Activated CD4-positive, alpha-beta T cell treated with anti-CD3 and anti-CD28 coated beads, Interleukin-2, Interleukin-6, amounts not matched to agents 100 ng/mL and 50 ng/mL, durations not matched to agents 16 hours and 8 hours (primary cell): ENCODE measurements at regions not wholly inside any gene's neighbourhood (a gene's known extent, or its start where the extent isn't known, plus 50 kb on each side); places are given as distances from the start of the nearest gene placed in this dataset.

Experiments
- DNase-seq: peaks from one replicate; pipeline ENCODE4 v3.0.0-alpha.2; 2020

DNA sequence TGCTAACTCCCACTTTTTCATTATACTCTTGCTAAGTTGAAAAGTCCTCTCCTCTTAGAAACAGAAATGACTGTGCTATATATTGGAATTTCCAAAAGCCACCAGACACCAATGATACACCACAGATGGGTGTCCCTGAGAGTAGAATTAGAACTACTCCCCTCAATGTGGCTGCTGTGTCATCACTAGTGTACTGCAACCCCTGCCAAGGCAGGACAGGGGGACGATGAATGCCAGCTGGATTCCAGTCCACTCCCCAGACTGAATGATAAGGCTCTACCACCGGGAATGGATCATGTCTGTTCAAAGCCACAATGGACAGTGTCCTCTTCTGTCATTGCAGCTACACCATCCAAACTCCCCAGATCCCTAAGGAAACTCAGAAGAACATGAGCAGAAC is 69.7 kb upstream of the EDNRB start:
- DNase-seq: no peak

DNA sequence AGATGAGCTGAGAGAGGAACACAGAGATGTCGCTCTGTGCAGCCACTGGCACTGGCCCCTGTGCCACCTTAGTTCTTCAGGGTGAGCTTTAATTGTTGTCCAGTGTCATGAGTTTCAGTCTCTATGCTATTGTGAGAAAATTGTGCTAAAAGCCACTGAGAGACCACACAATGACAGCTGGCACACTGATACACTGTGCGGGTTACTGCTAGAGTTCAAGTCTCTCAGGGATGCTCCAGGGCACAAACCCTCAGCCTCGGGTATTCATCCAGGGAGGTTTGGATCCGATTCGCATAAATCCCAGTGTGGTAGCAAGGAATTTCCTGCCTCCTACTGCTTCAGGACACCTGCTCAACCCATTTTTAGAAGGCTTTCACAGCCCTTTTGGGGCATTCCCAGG is 68.1 kb upstream of the EDNRB start:
- no peak for DNase-seq

GRCh38 chr13:77985866-77986636 is 67.4 kb upstream of the EDNRB start:
- no peak for DNase-seq

DNA sequence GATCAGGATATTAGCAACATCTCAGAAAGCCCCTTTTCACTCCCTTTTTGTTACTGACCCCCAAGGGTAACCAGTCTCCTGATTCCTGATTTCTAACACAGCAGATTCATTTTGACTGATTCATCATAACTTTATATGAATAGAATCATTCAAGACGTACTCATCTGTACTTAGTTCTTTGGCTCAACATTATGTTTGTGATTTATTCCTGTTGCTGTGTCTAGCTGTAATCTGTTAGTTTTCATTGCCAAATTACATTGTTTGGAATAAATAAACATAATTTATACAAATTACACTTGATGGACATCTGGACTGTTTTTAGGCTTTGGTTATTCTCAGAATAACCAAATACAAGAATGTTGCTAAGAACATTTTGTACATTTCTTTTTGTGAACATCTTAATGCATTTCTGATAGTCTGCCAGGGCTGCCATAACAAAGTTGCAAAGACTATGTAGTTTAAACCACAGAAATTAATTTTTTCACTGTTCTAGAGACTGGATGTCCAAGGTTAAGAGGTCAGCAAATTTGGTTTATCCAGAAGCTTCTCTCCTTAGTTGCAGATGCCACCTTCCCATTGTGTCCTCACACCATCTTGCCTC is 62.8 kb upstream of the EDNRB start:
- DNase-seq: no peak

- DNase-seq: no peak
Observed at GRCh38 chr13:77980592-77980991, 62.0 kb upstream of the EDNRB start.

DNA sequence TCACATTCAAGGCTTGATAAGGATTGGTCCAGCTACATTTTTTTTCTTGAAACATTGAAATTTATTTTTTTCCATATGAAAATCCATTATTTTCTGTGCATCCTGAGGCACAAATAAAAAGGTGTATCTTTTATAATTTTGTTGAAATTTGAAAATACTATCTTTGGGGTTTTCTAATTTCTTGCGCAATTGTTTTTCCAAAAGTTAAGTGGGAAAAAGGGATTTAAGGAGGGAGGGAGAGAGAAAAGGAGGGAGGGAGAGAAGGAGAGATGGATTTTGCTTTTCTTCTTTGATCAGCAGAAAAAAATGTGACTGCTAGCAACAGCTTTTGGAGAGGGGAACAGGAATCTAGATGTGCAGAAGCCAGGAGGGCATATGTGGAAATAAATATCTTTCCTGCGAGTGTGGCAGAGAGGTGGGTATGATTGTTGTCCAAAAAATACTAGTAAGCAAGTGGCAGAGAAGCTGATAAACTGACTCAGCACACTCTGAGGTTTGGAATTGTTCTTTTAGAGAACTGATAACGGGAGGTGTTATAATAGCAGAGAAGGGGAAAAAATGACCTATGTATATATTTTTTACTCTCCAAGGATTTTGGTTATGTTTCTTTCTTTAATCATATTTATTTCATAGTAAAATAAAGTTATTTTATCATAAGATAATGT is 61.2 kb upstream of the EDNRB start:
- DNase-seq: no peak

- no peak for DNase-seq
Observed at GRCh38 chr13:77975358-77976042, 56.9 kb upstream of the EDNRB start.

- DNase-seq: no peak
Observed at GRCh38 chr13:77969299-77969698, 50.7 kb upstream of the EDNRB start.
